GM12892 (cell line): ENCODE measurements at regions not wholly inside any gene's neighbourhood (a gene's known extent, or its start where the extent isn't known, plus 50 kb on each side); places are given as distances from the start of the nearest gene placed in this dataset.

ENCODE experiments used
- POLR2A ChIP-seq: IDR thresholded peaks from 2 replicates; pipeline ENCODE4 v1.6.1; 2011; ENCODE audit warnings: low read depth, low read length, control low read depth
- TAF1 ChIP-seq: IDR thresholded peaks from 2 replicates; pipeline ENCODE4 v1.6.1; 2011; ENCODE audit warnings: low read depth, mild to moderate bottlenecking, control low read depth, low read length, borderline replicate concordance

DNA sequence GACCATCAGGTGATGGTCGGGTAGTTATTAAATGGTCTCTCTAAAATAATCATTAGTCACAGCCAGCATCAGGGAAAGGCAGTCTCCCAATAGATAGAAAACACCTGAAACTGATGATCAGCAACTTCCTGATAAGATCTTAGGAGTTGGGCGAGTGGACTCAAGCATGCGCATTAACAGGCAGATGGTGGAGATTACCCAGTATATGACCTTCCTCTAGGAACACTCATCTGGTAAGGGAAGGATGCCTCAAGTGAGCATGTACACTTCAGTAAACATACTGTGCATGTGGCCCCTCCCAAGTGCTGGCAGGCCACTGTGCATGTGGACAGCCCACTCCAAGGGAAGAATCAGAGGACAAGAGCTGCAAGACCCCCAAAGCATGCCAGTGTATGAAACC, 105.9 kb downstream of the ABCC12 start:
- TF ChIP-seq TAF1 (no peak), POLR2A (no peak)
